K562 (cell line): ENCODE measurements at regions not wholly inside any gene's neighbourhood (a gene's known extent, or its start where the extent isn't known, plus 50 kb on each side); places are given as distances from the start of the nearest gene placed in this dataset.

Experiments
- CHD1 ChIP-seq: fragments of 200-600 bp; sonication (generic); IDR thresholded peaks from one replicate; pipeline ENCODE4 v1.6.1; 2012; ENCODE audit warnings: mild to moderate bottlenecking, moderate library complexity, low read length, inconsistent platforms
- CREB5 ChIP-seq: fragments of 250-450 bp; sonication (Bioruptor Pico); IDR thresholded peaks from 2 replicates; pipeline ENCODE4 v1.5.0; 2020; ENCODE audit warnings: mild to moderate bottlenecking
- HDAC1 ChIP-seq, 2 experiments: fragments of 450-650 bp; IDR thresholded peaks; 2 replicates each; pipeline ENCODE4 v1.6.1; 2016 to 2017; ENCODE audit warnings: inconsistent platforms in 1 of 2, mild to moderate bottlenecking in 1 of 2, moderate library complexity in 1 of 2
- IFI16 ChIP-seq: fragments of 250-450 bp; sonication (Bioruptor Pico); IDR thresholded peaks from 2 replicates; pipeline ENCODE4 v2.1.2; 2022; ENCODE audit warnings: mild to moderate bottlenecking, inconsistent platforms
- SMAD3 ChIP-seq: fragments of 450-650 bp; formaldehyde crosslinking; conservative IDR thresholded peaks from 2 replicates; pipeline ENCODE4 v1.4.0; 2020; ENCODE audit warnings: mild to moderate bottlenecking
- SREBF2 ChIP-seq: sonication (generic); formaldehyde crosslinking; IDR thresholded peaks from 2 replicates; pipeline ENCODE4 v1.4.0; 2020; ENCODE audit warnings: mild to moderate bottlenecking, missing genetic modification reagents
- THAP7 ChIP-seq: fragments of 250-450 bp; sonication (Bioruptor Pico); IDR thresholded peaks from 2 replicates; pipeline ENCODE4 v1.5.0; 2021
- TSHZ1 ChIP-seq: fragments of 250-450 bp; sonication (Bioruptor Pico); IDR thresholded peaks from 2 replicates; pipeline ENCODE4 v1.4.0; 2020; ENCODE audit warnings: mild to moderate bottlenecking, moderate library complexity
- ZFP30 ChIP-seq: fragments of 250-450 bp; sonication (Bioruptor Pico); IDR thresholded peaks from 2 replicates; pipeline ENCODE4 v1.8.0; 2022; ENCODE audit warnings: moderate library complexity, mild to moderate bottlenecking, inconsistent platforms, borderline replicate concordance
- ZNF384 ChIP-seq: IDR thresholded peaks from 2 replicates; pipeline ENCODE4 v1.6.1; 2012; ENCODE audit warnings: low read depth, low read length, improper control_type of control experiment

GRCh38 chr7:134372858-134373257 is 56.1 kb upstream of the SLC35B4 start (continued):
- no peak for TF ChIP-seq ZFP30 (CRISPR knock-in tag)
- TF ChIP-seq SMAD3 (CRISPR knock-in tag) = no peak
- no peak for TF ChIP-seq ZNF384
- TF ChIP-seq TSHZ1 = no peak
- no peak for TF ChIP-seq CHD1
- no peak for TF ChIP-seq IFI16 (CRISPR knock-in tag)
- no peak for TF ChIP-seq SREBF2 (CRISPR knock-in tag)
- TF ChIP-seq CREB5 = no peak
- TF ChIP-seq THAP7 (CRISPR knock-in tag) = no peak
- no peak for TF ChIP-seq HDAC1 (IDR thresholded peaks at IDR 0.05)
